ENCODE measurements at regions not wholly inside any gene's neighbourhood (a gene's known extent, or its start where the extent isn't known, plus 50 kb on each side); places are given as distances from the start of the nearest gene placed in this dataset.

DNA sequence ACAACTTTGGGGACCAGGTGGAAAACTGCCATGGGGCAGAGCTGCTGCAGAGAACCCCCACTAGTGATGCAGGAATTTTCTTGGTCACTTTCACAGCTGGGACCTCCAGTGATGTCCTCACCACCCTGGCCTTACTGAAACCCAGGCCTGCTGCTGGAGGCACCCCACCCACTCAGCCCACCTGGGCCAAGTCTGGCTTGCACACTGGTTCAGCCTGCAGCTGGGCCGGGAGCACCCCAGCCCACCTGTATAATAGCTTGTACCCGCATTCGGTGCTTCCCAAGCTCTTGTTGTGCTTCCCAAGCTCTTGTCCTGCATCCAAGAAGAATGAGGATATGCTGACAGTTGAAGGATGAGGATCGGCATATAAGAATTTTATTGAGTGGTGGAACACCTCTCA is 86.4 kb upstream of the ZMAT1 start:
- TF ChIP-seq, protein P1, sequence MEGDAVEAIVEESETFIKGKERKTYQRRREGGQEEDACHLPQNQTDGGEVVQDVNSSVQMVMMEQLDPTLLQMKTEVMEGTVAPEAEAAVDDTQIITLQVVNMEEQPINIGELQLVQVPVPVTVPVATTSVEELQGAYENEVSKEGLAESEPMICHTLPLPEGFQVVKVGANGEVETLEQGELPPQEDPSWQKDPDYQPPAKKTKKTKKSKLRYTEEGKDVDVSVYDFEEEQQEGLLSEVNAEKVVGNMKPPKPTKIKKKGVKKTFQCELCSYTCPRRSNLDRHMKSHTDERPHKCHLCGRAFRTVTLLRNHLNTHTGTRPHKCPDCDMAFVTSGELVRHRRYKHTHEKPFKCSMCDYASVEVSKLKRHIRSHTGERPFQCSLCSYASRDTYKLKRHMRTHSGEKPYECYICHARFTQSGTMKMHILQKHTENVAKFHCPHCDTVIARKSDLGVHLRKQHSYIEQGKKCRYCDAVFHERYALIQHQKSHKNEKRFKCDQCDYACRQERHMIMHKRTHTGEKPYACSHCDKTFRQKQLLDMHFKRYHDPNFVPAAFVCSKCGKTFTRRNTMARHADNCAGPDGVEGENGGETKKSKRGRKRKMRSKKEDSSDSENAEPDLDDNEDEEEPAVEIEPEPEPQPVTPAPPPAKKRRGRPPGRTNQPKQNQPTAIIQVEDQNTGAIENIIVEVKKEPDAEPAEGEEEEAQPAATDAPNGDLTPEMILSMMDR (conservative IDR thresholded peaks at IDR 0.05; ENCODE audit: low read depth, low read length): no peak
- TF ChIP-seq EZH2 (IDR thresholded peaks at IDR 0.05; ENCODE audit: low read length, unreplicated experiment): no peak
